H9 (cell line): ENCODE measurements at regions not wholly inside any gene's neighbourhood (a gene's known extent, or its start where the extent isn't known, plus 50 kb on each side); places are given as distances from the start of the nearest gene placed in this dataset.

Experiments used
- DNase-seq: peaks from one replicate; pipeline ENCODE4 v3.0.0-alpha.2; 2017
- H2AFZ ChIP-seq: one replicate; pipeline ENCODE4 v1.6.1; 2013; ENCODE audit warnings: mild to moderate bottlenecking, low read length, control low read depth, moderate library complexity
- H2AK5ac ChIP-seq: 2 replicates; pipeline ENCODE4 v1.6.1; 2013; ENCODE audit warnings: low read length, control low read depth, mixed read lengths; ENCODE audit not compliant: insufficient read length
- H2BK120ac ChIP-seq: one replicate; pipeline ENCODE4 v1.6.1; 2013; ENCODE audit warnings: low read depth, mild to moderate bottlenecking, low read length, control low read depth, inconsistent platforms; ENCODE audit not compliant: poor library complexity, severe bottlenecking
- H2BK12ac ChIP-seq: 2 replicates; pipeline ENCODE4 v1.6.1; 2013; ENCODE audit warnings: low read length, control low read depth, mixed read lengths, low read depth; ENCODE audit not compliant: insufficient read length
- H2BK15ac ChIP-seq: 2 replicates; pipeline ENCODE4 v1.6.1; 2013; ENCODE audit warnings: low read depth, low read length, control low read depth
- H2BK20ac ChIP-seq: one replicate; pipeline ENCODE4 v1.6.1; 2013; ENCODE audit warnings: low read depth, mild to moderate bottlenecking, low read length, control low read depth, inconsistent platforms; ENCODE audit not compliant: poor library complexity, severe bottlenecking
- H2BK5ac ChIP-seq: 2 replicates; pipeline ENCODE4 v1.6.1; 2013; ENCODE audit warnings: low read length, control low read depth, mixed read lengths; ENCODE audit not compliant: insufficient read length
- H3K14ac ChIP-seq: 2 replicates; pipeline ENCODE4 v1.6.1; 2013; ENCODE audit warnings: low read length, control low read depth; ENCODE audit not compliant: insufficient read depth
- H3K18ac ChIP-seq: 2 replicates; pipeline ENCODE4 v1.6.1; 2013; ENCODE audit warnings: low read depth, mild to moderate bottlenecking, mixed read lengths, low read length, control low read depth; ENCODE audit not compliant: insufficient read length
- H3K23ac ChIP-seq: 2 replicates; pipeline ENCODE4 v1.6.1; 2013; ENCODE audit warnings: low read length, control low read depth, mixed read lengths, low read depth; ENCODE audit not compliant: insufficient read length
- H3K23me2 ChIP-seq: 2 replicates; pipeline ENCODE4 v1.6.1; 2013; ENCODE audit warnings: low read depth, mild to moderate bottlenecking, mixed read lengths, low read length, control low read depth; ENCODE audit not compliant: insufficient read length, poor library complexity, severe bottlenecking
- H3K27ac ChIP-seq: 2 replicates; pipeline ENCODE4 v1.5.1; 2013; ENCODE audit warnings: low read length, control low read depth, mixed read lengths, low read depth; ENCODE audit not compliant: insufficient read length
- H3K27me3 ChIP-seq: 2 replicates; pipeline ENCODE4 v1.6.1; 2013; ENCODE audit warnings: low read length, control low read depth, inconsistent platforms; ENCODE audit not compliant: insufficient read depth
- H3K4ac ChIP-seq: 2 replicates; pipeline ENCODE4 v1.6.1; 2013; ENCODE audit warnings: low read depth, mild to moderate bottlenecking, control low read depth, inconsistent platforms, low read length, moderate library complexity
- H3K4me1 ChIP-seq: 2 replicates; pipeline ENCODE4 v1.6.1; 2013; ENCODE audit warnings: low read length, control low read depth, inconsistent platforms; ENCODE audit not compliant: insufficient read depth
- H3K4me2 ChIP-seq: 2 replicates; pipeline ENCODE4 v1.6.1; 2013; ENCODE audit warnings: low read length, control low read depth, mixed read lengths; ENCODE audit not compliant: insufficient read length, insufficient read depth
- H3K56ac ChIP-seq: 2 replicates; pipeline ENCODE4 v1.6.1; 2013; ENCODE audit warnings: low read depth, mild to moderate bottlenecking, mixed read lengths, low read length, control low read depth; ENCODE audit not compliant: insufficient read length
- H3K79me1 ChIP-seq: 2 replicates; pipeline ENCODE4 v1.6.1; 2013; ENCODE audit warnings: low read depth, mild to moderate bottlenecking, moderate library complexity, low read length, control low read depth, inconsistent platforms; ENCODE audit not compliant: insufficient read depth, poor library complexity, severe bottlenecking
- H3K79me2 ChIP-seq: 2 replicates; pipeline ENCODE4 v1.6.1; 2013; ENCODE audit warnings: low read length, control low read depth, inconsistent platforms; ENCODE audit not compliant: insufficient read depth
- H3K9ac ChIP-seq: 2 replicates; pipeline ENCODE4 v1.6.1; 2013; ENCODE audit warnings: low read length, control low read depth, mixed read lengths; ENCODE audit not compliant: insufficient read length; ENCODE audit errors: extremely low read depth
- H3K9me3 ChIP-seq: one replicate; pipeline ENCODE4 v1.6.1; 2013; ENCODE audit warnings: low read depth, low read length, inconsistent platforms; ENCODE audit not compliant: control insufficient read depth
- H3T11ph ChIP-seq: one replicate; pipeline ENCODE4 v1.6.1; 2013; ENCODE audit warnings: mild to moderate bottlenecking, low read length, control low read depth, inconsistent platforms
- H4K20me1 ChIP-seq: one replicate; pipeline ENCODE4 v1.6.1; 2013; ENCODE audit not compliant: control insufficient read depth, insufficient read length, insufficient read depth
- H4K5ac ChIP-seq: 2 replicates; pipeline ENCODE4 v1.6.1; 2013; ENCODE audit warnings: low read depth, mild to moderate bottlenecking, mixed read lengths, low read length, control low read depth; ENCODE audit not compliant: insufficient read length
- H4K8ac ChIP-seq: replicated peaks from 2 replicates; pipeline ENCODE4 v1.6.1; 2013; ENCODE audit warnings: low read length, control low read depth, mixed read lengths, low read depth; ENCODE audit not compliant: insufficient read length
- H4K91ac ChIP-seq: 2 replicates; pipeline ENCODE4 v1.6.1; 2013; ENCODE audit warnings: low read depth, mild to moderate bottlenecking, moderate library complexity, mixed read lengths, low read length, control low read depth; ENCODE audit not compliant: insufficient read length
- H3K27ac Mint-ChIP-seq, 3 experiments: 2 replicates in 2 of 3; 3 replicates in 1 of 3; pipeline ENCODE4 v1.8.0; 2020 to 2021; ENCODE audit warnings: mixed read lengths in 3 of 3, mild to moderate bottlenecking in 1 of 3, moderate library complexity in 1 of 3
- H3K27me3 Mint-ChIP-seq: 2 replicates; pipeline ENCODE4 v1.8.0; 2021; ENCODE audit warnings: low read depth, mild to moderate bottlenecking, moderate library complexity, mixed read lengths
- H3K36me3 Mint-ChIP-seq, 3 experiments: 2 replicates in 2 of 3; 3 replicates in 1 of 3; pipeline ENCODE4 v1.8.0; 2020 to 2021; ENCODE audit warnings: low read depth in 3 of 3, mixed read lengths in 3 of 3; ENCODE audit not compliant: insufficient read depth in 1 of 3
- H3K4me1 Mint-ChIP-seq, 2 experiments: 2 replicates each; pipeline ENCODE4 v1.8.0; 2020; ENCODE audit warnings: mixed read lengths in 2 of 2
- H3K4me3 Mint-ChIP-seq, 2 experiments: 2 replicates in 1 of 2; 3 replicates in 1 of 2; pipeline ENCODE4 v1.8.0; 2020 to 2021; ENCODE audit warnings: mild to moderate bottlenecking in 2 of 2, mixed read lengths in 2 of 2, moderate library complexity in 1 of 2
- H3K9me3 Mint-ChIP-seq, 2 experiments: 2 replicates in 1 of 2; 3 replicates in 1 of 2; pipeline ENCODE4 v1.8.0; 2020; ENCODE audit warnings: mild to moderate bottlenecking in 2 of 2, mixed read lengths in 2 of 2, moderate library complexity in 1 of 2
- CTCF ChIP-seq: fragments of 200-600 bp; sonication (generic); conservative IDR thresholded peaks from 3 replicates; pipeline ENCODE4 v1.8.0; 2021; ENCODE audit warnings: antibody characterized with exemption, mild to moderate bottlenecking
- WGBS: extraction: QIAGEN DNeasy Blood & Tissue Kit; methylation state at CpG from one replicate; pipeline ENCODE4 v1.1.7; 2013; ENCODE audit warnings: missing lambda C conversion rate, low lambda C conversion rate, mixed read lengths; ENCODE audit not compliant: insufficient read length; ENCODE audit errors: extremely low coverage; 5-methylcytosine and 5-hydroxymethylcytosine counted together

DNA sequence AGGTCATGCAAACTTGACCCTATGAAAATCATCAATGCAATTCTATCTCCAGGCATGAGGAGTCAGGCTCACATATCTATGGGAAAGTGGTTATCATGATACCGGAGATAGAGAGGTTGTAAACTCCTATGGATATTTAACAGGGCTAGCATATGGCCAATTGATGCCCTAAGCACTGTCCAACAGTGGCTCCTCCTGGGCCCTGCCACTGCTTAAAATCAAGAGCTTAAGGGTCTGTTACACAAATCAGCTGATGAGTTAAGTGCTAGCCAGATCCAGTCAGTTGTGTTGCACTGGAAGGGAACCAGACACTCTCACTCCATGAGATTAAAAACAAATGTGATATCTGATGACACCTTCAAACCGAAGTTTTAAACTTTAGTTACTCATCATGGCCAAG lies 337.6 kb downstream of the STIM2 start:
- no peak for TF ChIP-seq CTCF
- Histone ChIP-seq H3K56ac (no peak overlapping the region), H3K9ac (no peak overlapping the region)

More for the DNA sequence above, 337.6 kb downstream of the STIM2 start:
- no peak overlapping the region for H3K4ac ChIP-seq
- no peak overlapping the region for H4K91ac ChIP-seq
- no peak overlapping the region for H3K23ac ChIP-seq
- H2AFZ ChIP-seq = no peak overlapping the region
- H3K79me2 ChIP-seq = no peaks in the 10 kb centered on the region
- no peaks in the 10 kb centered on the region for H3K4me1 ChIP-seq
- no peak overlapping the region for H2AK5ac ChIP-seq
- no peak overlapping the region for H4K8ac ChIP-seq
- no peaks in the 10 kb centered on the region for H3K9me3 ChIP-seq
- H2BK20ac ChIP-seq = no peak overlapping the region
- no peaks in the 10 kb centered on the region for H3K79me1 ChIP-seq
- Mint-ChIP-seq H3K27me3 (no peaks in the 10 kb centered on the region), H3K4me3 (no peak overlapping the region), H3K4me1 (peaks cover 2 to 5% of the 10 kb centered on the region in 2 experiments; a peak in 1 of 4 replicates), H3K27ac (no peak overlapping the region), H3K36me3 (no peaks in the 10 kb centered on the region), H3K9me3 (no peaks in the 10 kb centered on the region)
- H3K18ac ChIP-seq = no peak overlapping the region
- no peak overlapping the region for H2BK12ac ChIP-seq
- H3K4me2 ChIP-seq = no peak overlapping the region
- no peak overlapping the region for H3K14ac ChIP-seq
- no peak overlapping the region for H2BK5ac ChIP-seq
- no peak for DNase-seq
- H3K27ac ChIP-seq = no peak overlapping the region
- no CpG with 5 or more reads among the region's 2 CpGs for WGBS
- no peaks in the 10 kb centered on the region for H3K23me2 ChIP-seq
- H3K27me3 ChIP-seq = no peaks in the 10 kb centered on the region
- no peak overlapping the region for H3T11ph ChIP-seq
- no peaks in the 10 kb centered on the region for H4K20me1 ChIP-seq
- H2BK120ac ChIP-seq = no peak overlapping the region
- H4K5ac ChIP-seq = no peak overlapping the region
- H2BK15ac ChIP-seq = no peak overlapping the region
